Neural cell (in vitro differentiated cells): ENCODE measurements at regions not wholly inside any gene's neighbourhood (a gene's known extent, or its start where the extent isn't known, plus 50 kb on each side); places are given as distances from the start of the nearest gene placed in this dataset.

Experiments
- H2AFZ ChIP-seq: fragments of 200-600, 300-800 bp; sonication (generic), shearing (Covaris generic); 2 replicates; pipeline ENCODE4 v1.6.0; 2014; ENCODE audit warnings: low read depth, mild to moderate bottlenecking, antibody characterized with exemption, low read length, moderate library complexity
- H3F3A ChIP-seq: fragments of 200-600 bp; shearing (Covaris generic); 2 replicates; pipeline ENCODE4 v1.6.1; 2016; ENCODE audit warnings: mild to moderate bottlenecking, moderate library complexity, mixed read lengths, antibody characterized with exemption, low read length; ENCODE audit not compliant: insufficient read depth, poor library complexity, severe bottlenecking
- H3K27ac ChIP-seq: fragments of 200-600, 300-800 bp; sonication (generic), shearing (Covaris generic); 2 replicates; pipeline ENCODE4 v1.5.1; 2014; ENCODE audit warnings: mild to moderate bottlenecking, low read length, moderate library complexity
- H3K27me3 ChIP-seq: fragments of 300-800, 200-600 bp; sonication (generic), shearing (Covaris generic); 2 replicates; pipeline ENCODE4 v1.6.0; 2014; ENCODE audit warnings: mild to moderate bottlenecking, low read depth, low read length, moderate library complexity; ENCODE audit not compliant: insufficient read depth
- H3K36me3 ChIP-seq: fragments of 300-800, 200-600 bp; sonication (generic), shearing (Covaris generic); 2 replicates; pipeline ENCODE4 v1.5.1; 2014; ENCODE audit warnings: mild to moderate bottlenecking, antibody characterized with exemption, low read length, moderate library complexity; ENCODE audit not compliant: insufficient read depth
- H3K4me2 ChIP-seq: fragments of 300-800, 200-600 bp; sonication (generic), shearing (Covaris generic); 2 replicates; pipeline ENCODE4 v1.6.0; 2014; ENCODE audit warnings: mild to moderate bottlenecking, low read length
- H3K4me3 ChIP-seq: fragments of 300-800, 200-600 bp; sonication (generic), shearing (Covaris generic); 2 replicates; pipeline ENCODE4 v1.5.1; 2014; ENCODE audit warnings: mild to moderate bottlenecking, low read length, moderate library complexity
- H3K79me2 ChIP-seq: fragments of 200-600 bp; shearing (Covaris generic); replicated peaks from 2 replicates; pipeline ENCODE4 v1.6.0; 2014; ENCODE audit warnings: mild to moderate bottlenecking, low read length, moderate library complexity; ENCODE audit not compliant: insufficient read depth
- H3K9ac ChIP-seq: fragments of 300-800, 200-600 bp; sonication (generic), shearing (Covaris generic); 2 replicates; pipeline ENCODE4 v1.6.1; 2016; ENCODE audit warnings: mild to moderate bottlenecking, low read length, mixed read lengths
- H3K9me2 ChIP-seq: fragments of 200-600 bp; shearing (Covaris generic); 2 replicates; pipeline ENCODE4 v1.6.1; 2016; ENCODE audit warnings: mild to moderate bottlenecking, low read length, mixed read lengths; ENCODE audit not compliant: insufficient read depth
- H3K9me3 ChIP-seq: fragments of 200-600, 300-800 bp; sonication (generic), shearing (Covaris generic); 2 replicates; pipeline ENCODE4 v1.6.1; 2016; ENCODE audit warnings: mild to moderate bottlenecking, mixed run types, low read length, moderate library complexity, mixed read lengths
- H4K20me1 ChIP-seq: fragments of 200-600 bp; shearing (Covaris generic); 2 replicates; pipeline ENCODE4 v1.6.1; 2016; ENCODE audit warnings: mild to moderate bottlenecking, mixed run types; ENCODE audit not compliant: insufficient read depth
- CTCF ChIP-seq: fragments of 450-650 bp; IDR thresholded peaks from 2 replicates; pipeline ENCODE4 v1.5.1; 2014; ENCODE audit warnings: antibody characterized with exemption, mild to moderate bottlenecking, moderate library complexity; ENCODE audit not compliant: poor library complexity, severe bottlenecking
- EP300 ChIP-seq: fragments of 450-650 bp; conservative IDR thresholded peaks from 2 replicates; pipeline ENCODE4 v1.6.1; 2014; ENCODE audit warnings: antibody characterized with exemption, mild to moderate bottlenecking, moderate library complexity; ENCODE audit not compliant: poor library complexity, severe bottlenecking
- EZH2 ChIP-seq: fragments of 200-600, 300-800 bp; shearing (Covaris generic), sonication (generic); IDR thresholded peaks from 2 replicates; pipeline ENCODE4 v1.6.1; 2014; ENCODE audit warnings: antibody characterized with exemption, low read length, borderline replicate concordance, mild to moderate bottlenecking; ENCODE audit not compliant: insufficient read depth, poor library complexity, severe bottlenecking
- MXI1 ChIP-seq: fragments of 450-650 bp; conservative IDR thresholded peaks from 2 replicates; pipeline ENCODE4 v1.6.1; 2014; ENCODE audit warnings: antibody characterized with exemption, mild to moderate bottlenecking; ENCODE audit not compliant: poor library complexity, severe bottlenecking
- POLR2AphosphoS5 ChIP-seq: IDR thresholded peaks from 2 replicates; pipeline ENCODE4 v1.6.1; 2012
- SMC3 ChIP-seq: fragments of 450-650 bp; conservative IDR thresholded peaks from 2 replicates; pipeline ENCODE4 v1.6.1; 2014; ENCODE audit warnings: antibody characterized with exemption, mild to moderate bottlenecking, moderate library complexity; ENCODE audit not compliant: poor library complexity
- TAF1 ChIP-seq: IDR thresholded peaks from 2 replicates; pipeline ENCODE4 v1.6.1; 2012; ENCODE audit warnings: low read depth
- TF ChIP-seq, protein P1 (sequence below): IDR thresholded peaks from 2 replicates; pipeline ENCODE4 v1.6.1; 2012; ENCODE audit warnings: borderline replicate concordance

GRCh38 chr9:28600226-28600625 is 1026.9 kb upstream of the C9orf72 start:
- Histone ChIP-seq H3K4me2 (no peak overlapping the region), H3K27ac (no peak overlapping the region), H3K9me3 (no peaks in the 10 kb centered on the region), H3K9me2 (no peaks in the 10 kb centered on the region), H4K20me1 (no peaks in the 10 kb centered on the region), H3K4me3 (no peak overlapping the region), H3F3A (no peaks in the 10 kb centered on the region), H3K9ac (no peak overlapping the region), H3K36me3 (no peaks in the 10 kb centered on the region), H3K79me2 (no peaks in the 10 kb centered on the region), H2AFZ (no peak overlapping the region), H3K27me3 (no peaks in the 10 kb centered on the region)
- TF ChIP-seq, protein P1, sequence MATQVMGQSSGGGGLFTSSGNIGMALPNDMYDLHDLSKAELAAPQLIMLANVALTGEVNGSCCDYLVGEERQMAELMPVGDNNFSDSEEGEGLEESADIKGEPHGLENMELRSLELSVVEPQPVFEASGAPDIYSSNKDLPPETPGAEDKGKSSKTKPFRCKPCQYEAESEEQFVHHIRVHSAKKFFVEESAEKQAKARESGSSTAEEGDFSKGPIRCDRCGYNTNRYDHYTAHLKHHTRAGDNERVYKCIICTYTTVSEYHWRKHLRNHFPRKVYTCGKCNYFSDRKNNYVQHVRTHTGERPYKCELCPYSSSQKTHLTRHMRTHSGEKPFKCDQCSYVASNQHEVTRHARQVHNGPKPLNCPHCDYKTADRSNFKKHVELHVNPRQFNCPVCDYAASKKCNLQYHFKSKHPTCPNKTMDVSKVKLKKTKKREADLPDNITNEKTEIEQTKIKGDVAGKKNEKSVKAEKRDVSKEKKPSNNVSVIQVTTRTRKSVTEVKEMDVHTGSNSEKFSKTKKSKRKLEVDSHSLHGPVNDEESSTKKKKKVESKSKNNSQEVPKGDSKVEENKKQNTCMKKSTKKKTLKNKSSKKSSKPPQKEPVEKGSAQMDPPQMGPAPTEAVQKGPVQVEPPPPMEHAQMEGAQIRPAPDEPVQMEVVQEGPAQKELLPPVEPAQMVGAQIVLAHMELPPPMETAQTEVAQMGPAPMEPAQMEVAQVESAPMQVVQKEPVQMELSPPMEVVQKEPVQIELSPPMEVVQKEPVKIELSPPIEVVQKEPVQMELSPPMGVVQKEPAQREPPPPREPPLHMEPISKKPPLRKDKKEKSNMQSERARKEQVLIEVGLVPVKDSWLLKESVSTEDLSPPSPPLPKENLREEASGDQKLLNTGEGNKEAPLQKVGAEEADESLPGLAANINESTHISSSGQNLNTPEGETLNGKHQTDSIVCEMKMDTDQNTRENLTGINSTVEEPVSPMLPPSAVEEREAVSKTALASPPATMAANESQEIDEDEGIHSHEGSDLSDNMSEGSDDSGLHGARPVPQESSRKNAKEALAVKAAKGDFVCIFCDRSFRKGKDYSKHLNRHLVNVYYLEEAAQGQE: no peak
- TF ChIP-seq MXI1: no peak
- no peak for TF ChIP-seq SMC3
- no peak for TF ChIP-seq CTCF
- TF ChIP-seq EZH2: no peak
- no peak for TF ChIP-seq TAF1

GRCh38 chr9:28607843-28608242 is 1034.6 kb upstream of the C9orf72 start:
- TF ChIP-seq, protein P1: no peak
- TF ChIP-seq MXI1 (no peak), EP300 (no peak), SMC3 (no peak), CTCF (no peak), EZH2 (no peak), POLR2AphosphoS5 (no peak)
- Histone ChIP-seq H4K20me1 (no peaks in the 10 kb centered on the region), H2AFZ (no peak overlapping the region), H3K79me2 (no peaks in the 10 kb centered on the region), H3K9ac (no peak overlapping the region), H3K4me3 (no peak overlapping the region), H3K4me2 (no peak overlapping the region), H3K9me2 (no peaks in the 10 kb centered on the region), H3K27me3 (no peaks in the 10 kb centered on the region), H3K9me3 (no peaks in the 10 kb centered on the region), H3F3A (no peaks in the 10 kb centered on the region), H3K36me3 (no peaks in the 10 kb centered on the region), H3K27ac (no peak overlapping the region)
